Tibial artery (tissue), 4 donors: ENCODE measurements at regions not wholly inside any gene's neighbourhood (a gene's known extent, or its start where the extent isn't known, plus 50 kb on each side); places are given as distances from the start of the nearest gene placed in this dataset.

Experiments
- DNase-seq, 2 donors: peaks; one replicate each; pipeline ENCODE4 v3.0.0-alpha.2; 2019
- H3K27ac ChIP-seq, 2 donors: fragments of 200-600 bp; sonication (generic) in 1 of 2; 1 replicate in 1 of 2; 2 replicates in 1 of 2; pipeline ENCODE4 v1.5.1; 2018 to 2019; ENCODE audit warnings: mild to moderate bottlenecking in 1 of 2
- H3K27me3 ChIP-seq, 2 donors: fragments of 200-600 bp; sonication (generic) in 1 of 2; one replicate each; pipeline versions ENCODE4 v1.5.1 to v1.6.0; 2016 to 2019
- H3K36me3 ChIP-seq, 3 donors: fragments of 200-600 bp; sonication (generic) in 2 of 3; one replicate each; pipeline ENCODE4 v1.5.1; 2016 to 2019; ENCODE audit warnings: mild to moderate bottlenecking in 2 of 3
- H3K4me1 ChIP-seq, 4 donors: fragments of 200-600 bp; sonication (generic) in 2 of 4; 1 replicate in 3 of 4; 2 replicates in 1 of 4; pipeline ENCODE4 v1.5.1; 2016 to 2019
- H3K4me3 ChIP-seq, 2 donors: fragments of 200-600 bp; sonication (generic) in 1 of 2; 1 replicate in 1 of 2; 2 replicates in 1 of 2; pipeline ENCODE4 v1.5.1; 2018 to 2019; ENCODE audit warnings: mild to moderate bottlenecking in 2 of 2
- H3K9me3 ChIP-seq, 3 donors: fragments of 200-600 bp; sonication (generic) in 1 of 3; one replicate each; pipeline ENCODE4 v1.5.1; 2016 to 2019
- intact Hi-C: fragments of 100-400 bp; cut with DNase I; formaldehyde crosslinking; loops from one replicate; pipeline ENCODE4 v1.15.0; 2023; ENCODE audit warnings: low total_unique reads
- TF ChIP-seq, protein P1 (sequence below), 2 experiments: fragments of 200-600 bp in 1 of 2; fragments of 450-650 bp in 1 of 2; IDR thresholded peaks; one replicate each; pipeline ENCODE4 v1.5.1; 2017 to 2019; ENCODE audit warnings: antibody characterized with exemption in 2 of 2, mild to moderate bottlenecking in 1 of 2, moderate library complexity in 1 of 2

DNA sequence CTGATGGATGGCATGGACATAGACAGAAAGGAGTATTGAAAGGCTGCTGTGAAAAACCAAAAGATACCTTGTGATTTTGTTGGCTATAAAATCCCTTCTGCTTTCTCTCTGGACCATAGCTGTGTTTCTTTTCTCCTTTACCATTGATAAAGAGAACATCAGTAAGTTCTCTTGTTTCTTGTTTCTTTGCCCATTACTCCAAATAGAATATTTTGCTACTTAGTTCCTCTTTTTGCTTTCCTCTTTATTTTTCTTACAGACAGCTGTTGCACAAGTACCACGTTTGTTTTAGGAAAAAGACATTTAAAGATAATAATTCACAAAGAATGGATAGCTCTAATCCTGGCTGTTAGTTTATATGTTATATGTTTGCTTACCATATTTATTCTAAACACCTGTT is 1129.2 kb downstream of the DTWD2 start:
- no peak overlapping the region for H3K27ac ChIP-seq
- H3K9me3 ChIP-seq: no peaks in the 10 kb centered on the region
- no peaks in the 10 kb centered on the region for H3K27me3 ChIP-seq
- H3K4me3 ChIP-seq: no peak overlapping the region
- TF ChIP-seq, protein P1, sequence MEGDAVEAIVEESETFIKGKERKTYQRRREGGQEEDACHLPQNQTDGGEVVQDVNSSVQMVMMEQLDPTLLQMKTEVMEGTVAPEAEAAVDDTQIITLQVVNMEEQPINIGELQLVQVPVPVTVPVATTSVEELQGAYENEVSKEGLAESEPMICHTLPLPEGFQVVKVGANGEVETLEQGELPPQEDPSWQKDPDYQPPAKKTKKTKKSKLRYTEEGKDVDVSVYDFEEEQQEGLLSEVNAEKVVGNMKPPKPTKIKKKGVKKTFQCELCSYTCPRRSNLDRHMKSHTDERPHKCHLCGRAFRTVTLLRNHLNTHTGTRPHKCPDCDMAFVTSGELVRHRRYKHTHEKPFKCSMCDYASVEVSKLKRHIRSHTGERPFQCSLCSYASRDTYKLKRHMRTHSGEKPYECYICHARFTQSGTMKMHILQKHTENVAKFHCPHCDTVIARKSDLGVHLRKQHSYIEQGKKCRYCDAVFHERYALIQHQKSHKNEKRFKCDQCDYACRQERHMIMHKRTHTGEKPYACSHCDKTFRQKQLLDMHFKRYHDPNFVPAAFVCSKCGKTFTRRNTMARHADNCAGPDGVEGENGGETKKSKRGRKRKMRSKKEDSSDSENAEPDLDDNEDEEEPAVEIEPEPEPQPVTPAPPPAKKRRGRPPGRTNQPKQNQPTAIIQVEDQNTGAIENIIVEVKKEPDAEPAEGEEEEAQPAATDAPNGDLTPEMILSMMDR (IDR thresholded peaks at IDR 0.05): no peak
- H3K4me1 ChIP-seq: no peaks in the 10 kb centered on the region
- intact Hi-C loops: no loop called here
- no peak for DNase-seq
- H3K36me3 ChIP-seq: no peaks in the 10 kb centered on the region

DNA sequence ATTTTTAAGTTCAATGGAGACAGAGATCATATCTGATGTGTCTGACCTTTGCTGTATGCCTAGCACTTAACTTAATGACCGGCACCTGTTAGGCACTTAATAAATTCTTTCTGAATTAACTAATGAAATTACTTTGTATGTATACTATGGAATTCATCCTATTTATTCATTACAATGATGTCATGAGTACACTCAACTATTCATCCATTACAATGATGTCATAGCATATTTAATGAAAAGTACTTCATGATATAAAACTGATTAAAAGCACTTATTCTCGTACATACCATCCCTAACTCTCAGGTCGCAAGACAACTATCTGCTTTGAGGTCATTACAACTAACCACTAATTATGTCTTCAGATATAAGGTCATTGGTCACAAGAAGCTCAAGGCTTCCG is 1131.6 kb downstream of the DTWD2 start:
- TF ChIP-seq, protein P1 (IDR thresholded peaks at IDR 0.05): no peak
- Histone ChIP-seq H3K36me3 (no peaks in the 10 kb centered on the region), H3K27me3 (no peaks in the 10 kb centered on the region), H3K4me3 (no peak overlapping the region), H3K27ac (no peak overlapping the region), H3K9me3 (no peaks in the 10 kb centered on the region), H3K4me1 (no peaks in the 10 kb centered on the region)
- no peak for DNase-seq
- intact Hi-C loops: no loop called here

DNA sequence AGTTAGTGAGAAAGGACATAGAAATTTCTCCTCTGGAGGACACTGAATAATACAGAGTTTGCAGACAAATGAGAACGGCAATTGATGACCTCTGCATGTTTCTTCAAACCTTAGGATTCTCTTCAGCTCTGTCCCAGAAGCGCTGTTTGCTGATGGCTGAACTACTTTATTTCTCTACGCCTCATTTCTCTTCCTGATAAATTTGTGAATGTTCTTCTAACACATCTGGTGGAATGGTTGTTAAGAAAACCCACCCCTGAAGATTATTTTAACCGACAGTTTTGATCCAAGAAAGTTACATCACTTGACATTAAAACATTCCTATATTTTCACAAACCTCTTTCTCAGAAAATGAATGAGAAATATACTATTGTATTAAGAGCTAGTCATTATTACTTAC is 1150.6 kb downstream of the DTWD2 start:
- H3K4me3 ChIP-seq: no peak overlapping the region
- H3K4me1 ChIP-seq: no peaks in the 10 kb centered on the region
- intact Hi-C loops: no loop called here
- DNase-seq: no peak
- no peaks in the 10 kb centered on the region for H3K9me3 ChIP-seq
- H3K27ac ChIP-seq: no peak overlapping the region
- no peaks in the 10 kb centered on the region for H3K36me3 ChIP-seq
- TF ChIP-seq, protein P1 (IDR thresholded peaks at IDR 0.05): no peak
- H3K27me3 ChIP-seq: no peaks in the 10 kb centered on the region

DNA sequence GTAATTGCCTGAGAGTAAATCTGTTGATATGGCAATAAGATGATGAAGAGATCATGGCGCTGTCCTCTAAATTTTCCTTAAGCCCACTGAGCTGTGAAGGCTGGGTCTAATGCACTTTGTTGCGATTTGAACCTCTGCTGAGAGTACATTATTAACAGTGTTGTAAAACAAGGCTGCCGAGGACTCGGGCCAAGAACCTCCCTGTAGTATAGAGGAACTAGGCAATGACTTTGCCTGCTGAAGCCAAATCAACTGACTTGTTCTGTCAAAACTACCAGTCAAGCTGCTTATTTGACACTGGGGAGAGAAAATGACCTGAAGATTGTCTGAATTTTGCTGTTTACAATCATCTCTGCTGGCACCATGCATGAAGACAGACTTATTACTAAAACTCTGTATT is 1154.7 kb downstream of the DTWD2 start:
- TF ChIP-seq, protein P1 (IDR thresholded peaks at IDR 0.05): no peak
- no peak overlapping the region for H3K27ac ChIP-seq
- no peak for DNase-seq
- H3K4me1 ChIP-seq: no peaks in the 10 kb centered on the region
- H3K27me3 ChIP-seq: no peaks in the 10 kb centered on the region
- H3K36me3 ChIP-seq: no peaks in the 10 kb centered on the region
- no peaks in the 10 kb centered on the region for H3K9me3 ChIP-seq
- intact Hi-C loops: no loop called here
- no peak overlapping the region for H3K4me3 ChIP-seq

DNA sequence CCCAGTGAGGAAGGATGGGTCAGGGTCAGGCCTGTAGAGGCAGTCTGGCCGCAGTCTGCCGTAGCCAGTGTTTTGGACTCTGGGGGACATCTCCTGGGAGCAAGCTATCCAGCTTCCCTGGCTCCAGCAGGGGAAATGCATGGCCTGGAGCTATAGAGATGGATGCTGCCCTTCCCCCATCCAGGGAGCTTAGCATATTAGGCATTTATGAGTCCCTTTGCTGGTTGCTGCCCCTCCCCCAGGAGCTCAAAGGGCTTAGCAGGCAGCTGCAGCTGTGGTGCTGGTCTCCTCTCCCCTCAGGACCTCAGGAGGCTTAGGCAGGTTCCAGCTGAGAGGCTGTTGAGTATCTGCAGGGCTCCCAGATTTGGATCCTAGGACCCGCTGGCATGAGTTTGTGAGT is 1158.7 kb downstream of the DTWD2 start:
- intact Hi-C loops: no loop called here
- Histone ChIP-seq H3K4me3 (no peak overlapping the region), H3K9me3 (no peaks in the 10 kb centered on the region), H3K27me3 (no peaks in the 10 kb centered on the region), H3K4me1 (no peaks in the 10 kb centered on the region), H3K36me3 (no peaks in the 10 kb centered on the region), H3K27ac (no peak overlapping the region)
- DNase-seq: no peak
- TF ChIP-seq, protein P1 (IDR thresholded peaks at IDR 0.05): no peak

DNA sequence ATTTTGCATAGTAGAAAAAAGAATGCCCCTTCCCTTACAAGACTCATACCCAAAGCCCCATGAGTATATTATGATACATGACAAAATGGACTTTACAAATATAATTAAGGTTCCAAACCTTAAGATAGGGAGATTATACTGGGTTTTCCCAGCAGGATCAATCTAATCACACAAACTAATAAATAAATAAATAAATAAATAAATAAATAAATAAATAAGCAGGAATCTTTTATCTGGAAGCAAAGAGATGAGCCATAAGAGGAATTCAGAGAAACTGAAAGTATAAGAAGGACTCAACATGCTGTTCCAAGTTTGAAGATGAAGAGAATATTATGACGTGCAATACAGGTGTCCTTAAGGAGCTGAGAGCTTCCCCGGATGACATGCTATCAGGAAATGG is 1174.5 kb downstream of the DTWD2 start:
- H3K27me3 ChIP-seq: no peaks in the 10 kb centered on the region
- H3K9me3 ChIP-seq: no peaks in the 10 kb centered on the region
- H3K36me3 ChIP-seq: no peaks in the 10 kb centered on the region
- intact Hi-C loops: no loop called here
- H3K4me1 ChIP-seq: no peaks in the 10 kb centered on the region
- H3K27ac ChIP-seq: no peak overlapping the region
- H3K4me3 ChIP-seq: no peak overlapping the region
- DNase-seq: no peak
- TF ChIP-seq, protein P1 (IDR thresholded peaks at IDR 0.05): no peak
